ELR (cell line): ENCODE measurements at regions not wholly inside any gene's neighbourhood (a gene's known extent, or its start where the extent isn't known, plus 50 kb on each side); places are given as distances from the start of the nearest gene placed in this dataset.

ENCODE experiments used
- DNase-seq: peaks from one replicate; pipeline ENCODE4 v3.0.0-alpha.2; 2015; ENCODE audit warnings: low read depth

GRCh38 chr2:222797871-222798270 is 63.0 kb upstream of the ACSL3 start:
- peak; percentile 12 for DNase-seq

- no peak for DNase-seq
These were observed 62.3 kb upstream of the ACSL3 start for GRCh38 chr2:222798528-222798927.

GRCh38 chr2:222799262-222799918 is 61.4 kb upstream of the ACSL3 start:
- DNase-seq = no peak

GRCh38 chr2:222802514-222803196 is 58.2 kb upstream of the ACSL3 start:
- DNase-seq = no peak

GRCh38 chr2:222804351-222804750 is 56.5 kb upstream of the ACSL3 start:
- DNase-seq = no peak

GRCh38 chr2:222805591-222806304 is 55.1 kb upstream of the ACSL3 start:
- DNase-seq = no peak

- DNase-seq = no peak
These were observed 54.2 kb upstream of the ACSL3 start for GRCh38 chr2:222806526-222807137.

- no peak for DNase-seq
These were observed 53.4 kb upstream of the ACSL3 start for GRCh38 chr2:222807431-222807830.

GRCh38 chr2:222809582-222809981 is 51.3 kb upstream of the ACSL3 start:
- no peak for DNase-seq

GRCh38 chr2:222810044-222810443 is 50.8 kb upstream of the ACSL3 start:
- no peak for DNase-seq
